GM13976 (cell line): ENCODE measurements at regions not wholly inside any gene's neighbourhood (a gene's known extent, or its start where the extent isn't known, plus 50 kb on each side); places are given as distances from the start of the nearest gene placed in this dataset.

Source experiments
- DNase-seq: peaks from one replicate; pipeline ENCODE4 v3.0.0; 2012; ENCODE audit warnings: low spot score
- CTCF ChIP-seq: IDR thresholded peaks from 2 replicates; pipeline ENCODE4 v1.5.1; 2012; ENCODE audit warnings: borderline replicate concordance, mild to moderate bottlenecking; ENCODE audit not compliant: insufficient read depth; ENCODE audit errors: extremely low read depth, missing control alignments, control extremely low read depth
- in situ Hi-C: fragments of 300-500 bp; cut with MboI; formaldehyde crosslinking; loops from one replicate; pipeline ENCODE4 v1.12.0; 2022; ENCODE audit warnings: low sequenced_read_pairs, mixed read lengths, inconsistent platforms; ENCODE audit not compliant: unreplicated experiment

- TF ChIP-seq CTCF = no peak
- DNase-seq = peak; percentile 86
- in situ Hi-C loops = no loop called here
Measured at GRCh38 chr9:129320575-129321285, 142.7 kb upstream of the IER5L start.

GRCh38 chr9:129319938-129320481 is 141.9 kb upstream of the IER5L start:
- in situ Hi-C loops = no loop called here
- no peak for TF ChIP-seq CTCF
- DNase-seq = peak; percentile 34

GRCh38 chr9:129319076-129319937 is 141.2 kb upstream of the IER5L start:
- peak; percentile 11 for DNase-seq
- TF ChIP-seq CTCF = no peak
- in situ Hi-C loops = no loop called here

- in situ Hi-C loops = no loop called here
- no peak for DNase-seq
- TF ChIP-seq CTCF = no peak
Measured at GRCh38 chr9:129318121-129319075, 140.3 kb upstream of the IER5L start.

GRCh38 chr9:129317179-129318011 is 139.3 kb upstream of the IER5L start:
- in situ Hi-C loops = no loop called here
- DNase-seq = no peak
- no peak for TF ChIP-seq CTCF
